ENCODE measurements at regions not wholly inside any gene's neighbourhood (a gene's known extent, or its start where the extent isn't known, plus 50 kb on each side); places are given as distances from the start of the nearest gene placed in this dataset.

DNA sequence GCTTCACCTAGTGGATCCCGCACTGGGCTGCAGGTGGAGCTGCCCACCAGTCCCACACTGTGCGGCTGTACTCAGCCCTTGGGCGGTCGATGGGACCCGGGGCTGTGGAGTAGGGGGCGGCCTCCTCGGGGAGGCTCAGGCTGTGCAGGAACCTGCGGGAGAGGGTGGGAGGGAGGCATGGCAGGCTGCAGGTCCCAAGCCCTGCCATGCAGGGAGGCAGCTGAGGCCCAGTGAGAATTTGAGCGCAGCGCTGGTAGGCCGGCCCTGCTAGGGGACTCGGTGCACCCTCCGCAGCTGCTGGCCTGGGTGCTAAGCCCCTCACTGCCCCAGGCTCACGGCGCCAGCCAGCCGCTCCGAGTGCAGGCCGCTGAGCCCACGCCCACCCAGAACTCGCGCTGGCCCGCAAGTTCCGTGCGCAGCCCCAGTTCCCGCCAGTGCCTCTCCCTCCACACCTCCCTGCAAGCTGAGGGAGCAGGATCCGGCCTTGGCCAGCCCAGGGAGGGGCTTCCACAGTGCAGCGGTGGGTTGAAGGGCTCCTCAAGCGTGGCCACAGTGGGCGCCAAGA lies 1407.6 kb downstream of the EPHA7 start:
- ATAC-seq (replicated peaks) = no peak
- no peaks in the 10 kb centered on the region for H3K36me3 Mint-ChIP-seq (ENCODE audit: insufficient read depth)
- no peak overlapping the region for H3K4me3 Mint-ChIP-seq
- H3K9me3 Mint-ChIP-seq = peaks cover 14 to 15% of the 10 kb centered on the region in 2 donors
- H3K27ac Mint-ChIP-seq = no peak overlapping the region
- H3K27me3 Mint-ChIP-seq = no peaks in the 10 kb centered on the region
- DNase-seq = no peak
- no peaks in the 10 kb centered on the region for H3K4me1 Mint-ChIP-seq (ENCODE audit: low read depth in 2 of 2)

DNA sequence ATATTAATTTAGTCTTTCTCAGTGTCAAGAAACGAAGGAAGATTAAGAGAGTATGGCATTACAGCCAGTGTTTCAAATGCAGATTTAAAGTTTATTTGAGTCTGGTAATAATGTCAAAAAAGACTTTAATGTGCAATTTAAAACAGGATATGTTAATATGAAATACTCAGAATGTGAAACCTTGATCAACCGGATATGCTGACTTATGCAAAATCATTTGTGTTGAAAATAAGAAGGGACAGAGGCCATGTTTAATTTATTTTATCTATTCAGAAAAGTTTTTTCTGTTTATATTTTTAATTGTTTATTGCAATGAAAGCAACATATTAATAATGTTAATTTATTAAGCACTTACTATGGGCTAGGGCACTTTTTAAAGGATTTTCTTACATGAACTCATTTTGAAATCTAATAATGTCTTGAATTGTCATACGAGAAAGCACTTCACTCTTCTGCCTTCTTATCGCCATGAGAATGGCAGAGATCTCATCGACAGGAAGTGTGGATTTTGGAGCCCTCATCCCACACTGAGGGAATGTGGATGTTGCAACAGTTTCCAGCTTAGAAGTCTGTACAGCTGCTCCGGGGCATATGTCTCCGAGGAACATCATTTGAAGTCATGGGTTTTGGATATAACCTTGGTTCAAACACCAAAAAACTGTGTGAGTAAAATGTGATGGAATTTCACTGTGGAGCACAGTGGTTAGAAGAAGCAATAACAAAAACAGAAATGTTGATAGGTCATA lies 1410.4 kb downstream of the EPHA7 start:
- H3K36me3 Mint-ChIP-seq (ENCODE audit: insufficient read depth) = no peaks in the 10 kb centered on the region
- H3K27me3 Mint-ChIP-seq = no peaks in the 10 kb centered on the region
- no peak overlapping the region for H3K27ac Mint-ChIP-seq
- no peaks in the 10 kb centered on the region for H3K4me1 Mint-ChIP-seq (ENCODE audit: low read depth in 2 of 2)
- no peak overlapping the region for H3K4me3 Mint-ChIP-seq
- DNase-seq (no peak), ATAC-seq (replicated peaks) (no peak)
- peaks cover 0 to 6% of the 10 kb centered on the region in 2 donors for H3K9me3 Mint-ChIP-seq

DNA sequence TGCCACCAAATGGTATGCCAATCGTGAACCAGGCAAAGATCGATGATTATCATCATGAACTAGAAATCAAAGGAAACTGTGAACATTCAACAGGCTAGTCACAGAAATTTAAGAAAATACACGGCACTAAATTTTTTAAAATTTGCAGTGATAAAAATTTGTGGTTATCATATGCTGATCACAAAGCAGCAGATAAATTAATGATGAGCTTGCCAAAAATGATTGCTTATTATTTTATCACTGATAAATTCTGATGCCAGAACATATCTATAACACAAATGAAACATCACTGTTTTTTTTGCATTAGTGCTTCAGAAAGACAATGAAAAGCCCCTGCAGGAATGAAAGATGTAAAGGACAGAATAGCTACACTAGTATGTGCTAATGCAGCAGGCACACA lies 1413.2 kb upstream of the MAP3K7 start:
- no peaks in the 10 kb centered on the region for H3K27me3 Mint-ChIP-seq
- H3K4me3 Mint-ChIP-seq = no peak overlapping the region
- H3K27ac Mint-ChIP-seq = no peak overlapping the region
- no peaks in the 10 kb centered on the region for H3K4me1 Mint-ChIP-seq (ENCODE audit: low read depth in 2 of 2)
- DNase-seq = no peak
- ATAC-seq (replicated peaks) = no peak
- peaks cover 9 to 14% of the 10 kb centered on the region in 2 donors for H3K9me3 Mint-ChIP-seq
- no peaks in the 10 kb centered on the region for H3K36me3 Mint-ChIP-seq (ENCODE audit: insufficient read depth)

DNA sequence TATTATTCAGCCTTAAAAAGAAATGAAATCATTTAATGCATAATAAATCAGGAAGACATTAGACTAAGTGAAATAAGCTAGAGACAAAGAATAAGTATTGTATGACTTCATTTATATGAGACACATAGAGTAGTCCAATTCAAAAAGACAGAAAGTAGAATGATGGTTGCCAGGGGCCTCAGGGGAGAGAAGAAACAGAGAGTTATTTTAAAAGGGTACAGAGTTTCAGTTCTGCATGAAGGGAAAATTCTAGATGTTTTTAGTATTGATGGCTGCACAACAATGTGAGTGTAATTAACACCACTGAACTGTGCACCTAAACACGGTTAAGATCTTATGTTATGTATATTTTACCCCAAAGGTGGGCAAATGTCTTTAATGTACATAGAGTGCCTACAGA lies 1407.9 kb upstream of the MAP3K7 start:
- no peak overlapping the region for H3K27ac Mint-ChIP-seq
- peaks cover 8 to 29% of the 10 kb centered on the region in 2 donors for H3K9me3 Mint-ChIP-seq
- DNase-seq (no peak), ATAC-seq (replicated peaks) (no peak)
- H3K27me3 Mint-ChIP-seq = no peaks in the 10 kb centered on the region
- H3K36me3 Mint-ChIP-seq (ENCODE audit: insufficient read depth) = no peaks in the 10 kb centered on the region
- no peaks in the 10 kb centered on the region for H3K4me1 Mint-ChIP-seq (ENCODE audit: low read depth in 2 of 2)
- no peak overlapping the region for H3K4me3 Mint-ChIP-seq

DNA sequence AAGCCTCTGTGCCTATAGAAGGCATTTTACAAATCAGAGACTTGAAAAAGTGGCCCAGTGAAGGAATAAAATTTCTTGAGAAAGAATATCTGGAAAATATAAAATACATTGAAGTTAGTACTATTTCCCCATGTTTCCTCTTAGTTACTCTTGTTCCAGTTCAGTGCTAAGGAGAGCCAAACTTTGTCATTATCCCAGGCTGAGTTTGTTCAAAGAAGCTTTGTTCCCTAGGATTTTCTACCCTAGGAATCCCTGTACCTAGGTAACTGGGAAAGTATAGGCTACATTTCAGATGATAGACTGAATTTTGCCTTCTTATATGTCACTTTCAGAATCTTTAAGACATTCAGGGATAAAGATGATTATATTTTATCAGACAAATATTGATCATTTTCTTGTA lies 1395.7 kb upstream of the MAP3K7 start:
- Mint-ChIP-seq H3K9me3 (peaks cover 2 to 32% of the 10 kb centered on the region in 2 donors), H3K4me3 (no peak overlapping the region), H3K27me3 (no peaks in the 10 kb centered on the region), H3K36me3 (ENCODE audit: insufficient read depth) (no peaks in the 10 kb centered on the region), H3K27ac (no peak overlapping the region), H3K4me1 (ENCODE audit: low read depth in 2 of 2) (no peaks in the 10 kb centered on the region)
- ATAC-seq (replicated peaks) = no peak
- DNase-seq = no peak

DNA sequence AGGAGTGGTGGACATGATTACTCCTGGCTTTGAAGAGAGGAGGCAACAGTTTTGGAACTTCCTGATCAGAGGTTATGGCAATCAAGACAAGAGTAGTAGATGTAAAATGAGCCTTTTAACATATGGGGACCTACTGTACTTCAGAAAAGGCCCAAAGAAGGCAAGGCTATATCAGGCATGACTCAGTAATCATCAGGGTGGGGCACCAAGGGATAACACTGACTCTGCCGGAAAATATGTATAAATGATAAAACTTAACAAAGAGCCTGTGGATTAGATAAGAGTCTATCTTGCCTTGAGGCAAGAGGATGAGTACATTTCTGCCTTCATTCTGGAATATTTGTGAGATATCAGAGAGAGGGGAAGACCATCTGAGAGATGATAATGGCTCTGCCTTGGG lies 1389.9 kb upstream of the MAP3K7 start:
- H3K27ac Mint-ChIP-seq = no peak overlapping the region
- H3K9me3 Mint-ChIP-seq = peaks cover 16 to 53% of the 10 kb centered on the region in 2 donors
- DNase-seq (no peak), ATAC-seq (replicated peaks) (no peak)
- no peaks in the 10 kb centered on the region for H3K27me3 Mint-ChIP-seq
- no peaks in the 10 kb centered on the region for H3K36me3 Mint-ChIP-seq (ENCODE audit: insufficient read depth)
- H3K4me1 Mint-ChIP-seq (ENCODE audit: low read depth in 2 of 2) = no peaks in the 10 kb centered on the region
- H3K4me3 Mint-ChIP-seq = no peak overlapping the region

DNA sequence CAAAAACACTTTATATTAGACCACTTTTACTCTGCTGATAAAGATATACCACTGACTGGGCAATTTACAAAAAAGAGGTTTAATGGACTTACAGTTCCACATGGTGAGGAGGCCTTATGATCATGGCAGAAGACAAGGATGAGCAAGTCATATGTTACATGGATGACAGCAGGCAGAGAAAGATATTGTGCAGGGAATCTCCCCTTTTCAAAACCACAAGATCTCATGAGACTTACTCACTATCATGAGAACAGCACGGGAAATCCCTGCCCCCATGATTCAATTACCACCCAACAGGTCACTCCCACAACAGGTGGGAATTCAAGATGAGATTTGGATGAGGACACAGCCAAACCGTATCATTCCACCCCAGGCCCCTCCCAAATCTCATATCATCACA lies 1383.8 kb upstream of the MAP3K7 start:
- no peak overlapping the region for H3K4me3 Mint-ChIP-seq
- ATAC-seq (replicated peaks) (no peak), DNase-seq (no peak)
- H3K4me1 Mint-ChIP-seq (ENCODE audit: low read depth in 2 of 2) = no peaks in the 10 kb centered on the region
- peaks cover 10 to 20% of the 10 kb centered on the region in 2 donors for H3K9me3 Mint-ChIP-seq
- no peaks in the 10 kb centered on the region for H3K27me3 Mint-ChIP-seq
- no peak overlapping the region for H3K27ac Mint-ChIP-seq
- no peaks in the 10 kb centered on the region for H3K36me3 Mint-ChIP-seq (ENCODE audit: insufficient read depth)

DNA sequence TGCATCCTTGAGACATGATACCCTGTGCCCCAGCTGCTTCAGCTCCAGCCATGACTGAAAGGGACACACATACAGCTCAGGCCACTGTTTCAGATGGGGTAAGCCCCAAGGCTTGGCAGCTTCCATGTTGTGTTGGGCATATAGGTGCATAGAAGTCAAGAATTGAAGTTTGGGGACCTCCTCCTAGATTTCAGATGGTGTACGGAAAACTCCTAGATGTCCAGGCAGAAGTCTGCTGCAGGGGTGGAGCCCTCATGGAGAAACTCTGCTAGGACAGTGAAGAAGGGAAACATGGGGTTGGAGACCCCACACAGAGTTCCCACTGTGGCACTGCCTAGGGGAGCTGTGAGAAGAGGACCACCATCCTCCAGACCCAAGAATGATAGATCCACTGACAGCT lies 1379.0 kb upstream of the MAP3K7 start:
- ATAC-seq (replicated peaks) (no peak), DNase-seq (no peak)
- Mint-ChIP-seq H3K4me3 (no peak overlapping the region), H3K4me1 (ENCODE audit: low read depth in 2 of 2) (no peaks in the 10 kb centered on the region), H3K36me3 (ENCODE audit: insufficient read depth) (no peaks in the 10 kb centered on the region), H3K27ac (no peak overlapping the region), H3K27me3 (no peaks in the 10 kb centered on the region), H3K9me3 (peaks cover 11 to 19% of the 10 kb centered on the region in 2 donors)

DNA sequence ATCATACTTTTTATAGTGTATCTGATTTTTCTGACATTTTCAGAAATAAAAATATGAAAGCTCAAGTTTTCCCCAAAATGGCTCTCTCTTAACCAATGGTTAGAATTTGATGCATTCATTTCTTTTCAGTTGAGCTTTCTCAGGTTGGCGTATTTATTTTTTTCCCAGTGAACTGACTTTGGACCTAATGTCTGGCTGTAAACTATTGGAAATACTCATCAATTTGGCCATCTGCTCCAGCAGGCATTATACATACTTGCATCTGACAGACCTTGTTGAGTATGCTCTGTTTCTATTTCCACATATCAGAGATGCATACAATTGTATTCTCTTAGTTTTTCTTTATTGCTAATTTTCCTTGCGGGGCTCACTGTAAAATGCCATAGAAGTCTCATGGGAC lies 1374.8 kb upstream of the MAP3K7 start:
- no peak overlapping the region for H3K4me3 Mint-ChIP-seq
- H3K27ac Mint-ChIP-seq = no peak overlapping the region
- DNase-seq (no peak), ATAC-seq (replicated peaks) (no peak)
- H3K4me1 Mint-ChIP-seq (ENCODE audit: low read depth in 2 of 2) = no peaks in the 10 kb centered on the region
- peaks cover 10 to 11% of the 10 kb centered on the region in 2 donors for H3K9me3 Mint-ChIP-seq
- no peaks in the 10 kb centered on the region for H3K36me3 Mint-ChIP-seq (ENCODE audit: insufficient read depth)
- no peaks in the 10 kb centered on the region for H3K27me3 Mint-ChIP-seq

DNA sequence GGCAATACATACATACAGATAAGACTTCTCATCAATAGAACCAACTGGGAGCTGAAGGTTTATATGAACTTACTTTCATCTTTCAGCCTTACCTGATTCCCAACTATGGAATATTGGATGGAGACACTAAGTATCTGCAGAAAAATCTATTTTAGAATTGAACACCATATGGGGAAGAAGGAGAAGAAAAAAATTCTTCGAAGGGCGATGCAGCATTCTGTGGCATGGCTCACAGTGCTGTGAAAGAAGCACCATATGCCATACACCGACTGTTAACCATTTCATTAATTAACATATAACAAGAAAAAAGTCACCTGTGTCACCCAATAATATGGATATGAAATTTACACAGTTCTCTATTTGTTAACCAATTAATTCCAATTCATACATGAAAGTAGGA lies 1374.4 kb upstream of the MAP3K7 start:
- ATAC-seq (replicated peaks) = no peak
- H3K27me3 Mint-ChIP-seq = no peaks in the 10 kb centered on the region
- H3K36me3 Mint-ChIP-seq (ENCODE audit: insufficient read depth) = no peaks in the 10 kb centered on the region
- peaks cover 8 to 10% of the 10 kb centered on the region in 2 donors for H3K9me3 Mint-ChIP-seq
- no peak for DNase-seq
- H3K4me1 Mint-ChIP-seq (ENCODE audit: low read depth in 2 of 2) = no peaks in the 10 kb centered on the region
- no peak overlapping the region for H3K4me3 Mint-ChIP-seq
- H3K27ac Mint-ChIP-seq = no peak overlapping the region

DNA sequence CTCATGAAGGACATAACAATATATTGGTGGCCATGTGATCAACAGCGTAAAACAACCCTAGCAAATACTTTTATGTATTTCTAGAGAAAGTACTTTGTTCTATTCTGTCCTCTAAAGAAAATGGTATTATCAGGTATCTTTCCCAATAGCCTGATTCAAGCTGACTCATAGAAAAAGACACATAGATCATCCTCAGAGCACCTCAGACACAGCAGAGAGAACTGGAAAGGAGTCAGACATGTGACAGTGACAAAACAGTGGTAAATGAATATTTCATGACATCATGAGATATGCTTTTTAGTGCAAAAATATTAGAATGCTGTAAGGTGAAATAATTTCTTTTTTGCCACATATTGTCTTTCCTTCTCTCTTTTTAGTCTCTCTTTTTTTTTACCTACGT lies 1355.0 kb upstream of the MAP3K7 start:
- no peak for DNase-seq
- Mint-ChIP-seq H3K4me3 (no peak overlapping the region), H3K27ac (no peak overlapping the region), H3K9me3 (peaks cover 2 to 7% of the 10 kb centered on the region in 2 donors), H3K36me3 (ENCODE audit: insufficient read depth) (no peaks in the 10 kb centered on the region), H3K4me1 (ENCODE audit: low read depth in 2 of 2) (no peaks in the 10 kb centered on the region), H3K27me3 (no peaks in the 10 kb centered on the region)
- ATAC-seq (replicated peaks) = no peak

DNA sequence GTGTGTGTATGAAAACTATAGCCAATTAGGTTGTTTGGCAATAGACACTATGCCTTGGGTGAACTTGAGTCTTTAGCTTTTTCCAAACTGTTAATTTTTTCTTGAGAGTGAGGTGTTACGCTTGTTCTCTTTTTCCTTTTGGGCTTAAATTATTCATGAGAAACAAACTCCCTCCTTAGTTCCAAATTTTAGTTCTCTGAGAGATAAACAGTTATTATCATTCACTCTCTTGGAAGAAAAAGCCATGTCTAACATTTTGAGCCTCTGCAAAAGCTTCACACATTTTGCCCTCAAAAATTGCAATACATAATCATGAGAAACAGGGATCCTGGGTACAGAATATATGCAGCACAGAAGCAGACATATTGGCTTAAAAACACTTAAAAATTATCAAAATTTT lies 1353.9 kb upstream of the MAP3K7 start:
- no peak overlapping the region for H3K4me3 Mint-ChIP-seq
- ATAC-seq (replicated peaks) (no peak), DNase-seq (no peak)
- no peaks in the 10 kb centered on the region for H3K27me3 Mint-ChIP-seq
- H3K4me1 Mint-ChIP-seq (ENCODE audit: low read depth in 2 of 2) = no peaks in the 10 kb centered on the region
- peaks cover 1 to 7% of the 10 kb centered on the region in 2 donors for H3K9me3 Mint-ChIP-seq
- H3K36me3 Mint-ChIP-seq (ENCODE audit: insufficient read depth) = no peaks in the 10 kb centered on the region
- no peak overlapping the region for H3K27ac Mint-ChIP-seq

DNA sequence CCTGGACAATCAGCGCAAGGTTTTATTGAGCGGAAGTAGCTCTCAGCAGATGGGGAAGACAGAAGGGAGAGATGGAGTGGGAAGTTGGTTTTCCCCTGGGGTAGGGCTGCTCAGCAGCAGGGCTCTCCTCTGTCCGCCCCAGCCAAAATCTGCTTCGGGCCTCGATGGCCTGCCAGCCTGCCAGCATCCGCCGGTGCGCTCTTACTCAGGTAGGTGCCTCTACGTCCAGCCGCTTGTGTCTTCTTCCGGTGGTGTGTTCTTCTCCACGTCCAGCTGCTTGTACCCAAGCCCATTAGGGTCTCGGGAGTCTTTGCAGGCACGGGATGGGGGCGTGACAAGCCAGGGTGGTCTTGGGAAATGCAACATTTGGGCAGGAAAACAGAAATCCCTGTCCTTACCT lies 1340.0 kb upstream of the MAP3K7 start:
- Mint-ChIP-seq H3K9me3 (peaks cover 6 to 11% of the 10 kb centered on the region in 2 donors), H3K27me3 (no peaks in the 10 kb centered on the region), H3K4me1 (ENCODE audit: low read depth in 2 of 2) (no peaks in the 10 kb centered on the region), H3K4me3 (no peak overlapping the region), H3K36me3 (ENCODE audit: insufficient read depth) (peaks cover 3% of the 10 kb centered on the region), H3K27ac (no peak overlapping the region)
- no peak for ATAC-seq (replicated peaks)
- DNase-seq = no peak

DNA sequence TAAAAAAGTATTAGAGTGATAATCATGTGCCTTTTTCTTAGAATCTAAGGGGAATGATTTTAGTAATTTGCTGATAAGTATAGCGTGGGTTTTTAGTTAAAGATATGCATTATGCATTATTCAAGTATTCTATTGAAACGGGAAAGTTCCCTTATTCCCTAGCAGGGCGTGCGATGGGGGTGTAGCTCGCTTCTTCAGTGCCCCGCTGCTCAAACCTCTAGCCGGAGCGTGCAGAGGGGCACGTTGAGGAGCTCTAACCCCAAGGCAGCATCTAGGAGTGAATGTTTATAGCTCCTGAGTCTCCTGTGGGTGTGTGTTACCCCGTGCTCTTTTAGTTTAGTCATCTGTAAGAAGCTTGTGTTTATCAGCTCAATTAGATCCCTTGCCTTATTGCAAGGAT lies 1339.5 kb upstream of the MAP3K7 start:
- Mint-ChIP-seq H3K27ac (no peak overlapping the region), H3K4me1 (ENCODE audit: low read depth in 2 of 2) (no peaks in the 10 kb centered on the region), H3K36me3 (ENCODE audit: insufficient read depth) (peaks cover 3% of the 10 kb centered on the region), H3K9me3 (peaks cover 6 to 11% of the 10 kb centered on the region in 2 donors), H3K4me3 (no peak overlapping the region), H3K27me3 (no peaks in the 10 kb centered on the region)
- no peak for DNase-seq
- ATAC-seq (replicated peaks) = no peak

Data from effector memory CD8-positive, alpha-beta T cell (primary cell).